ENCODE measurements at regions not wholly inside any gene's neighbourhood (a gene's known extent, or its start where the extent isn't known, plus 50 kb on each side); places are given as distances from the start of the nearest gene placed in this dataset.

DNA sequence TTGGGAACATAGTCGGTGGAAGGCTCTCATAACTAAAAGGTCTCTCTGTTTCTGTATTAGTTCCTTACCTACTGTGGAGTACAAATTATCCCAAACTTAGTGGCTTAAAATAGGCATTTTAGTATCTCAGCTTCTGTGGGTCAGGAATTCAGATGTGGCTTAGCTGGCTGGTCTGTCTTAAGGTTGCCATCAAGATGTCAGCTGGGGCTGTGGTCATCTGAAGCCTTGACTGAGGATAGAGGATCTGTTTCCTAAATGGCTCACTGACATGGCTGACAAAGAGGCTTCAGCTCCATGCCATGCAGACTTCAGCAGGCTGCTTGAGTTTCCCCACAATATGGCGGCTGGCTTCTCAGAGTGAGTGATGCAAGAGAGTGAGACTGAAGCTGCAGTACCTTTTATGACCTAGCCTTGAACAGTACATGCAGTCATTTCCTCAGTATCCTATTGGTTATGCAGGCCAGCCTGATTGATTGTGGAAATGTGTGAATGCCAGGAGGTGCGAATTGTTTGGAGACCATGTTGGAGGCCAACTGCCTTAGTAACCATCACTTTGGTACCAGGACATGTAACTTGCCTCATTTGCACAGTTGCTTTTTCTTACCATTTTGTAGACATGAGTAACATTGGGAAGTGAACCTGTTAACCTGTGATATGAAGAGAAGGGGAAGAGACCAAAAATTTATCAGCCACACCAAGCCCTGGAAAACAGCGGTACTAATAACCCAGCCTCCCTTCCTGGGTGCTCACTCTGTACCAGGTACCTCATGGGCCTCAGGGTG, 152.8 kb upstream of the IER5L start:
- DNase-seq (ENCODE audit: low read depth in 2 of 2) = no peak

DNA sequence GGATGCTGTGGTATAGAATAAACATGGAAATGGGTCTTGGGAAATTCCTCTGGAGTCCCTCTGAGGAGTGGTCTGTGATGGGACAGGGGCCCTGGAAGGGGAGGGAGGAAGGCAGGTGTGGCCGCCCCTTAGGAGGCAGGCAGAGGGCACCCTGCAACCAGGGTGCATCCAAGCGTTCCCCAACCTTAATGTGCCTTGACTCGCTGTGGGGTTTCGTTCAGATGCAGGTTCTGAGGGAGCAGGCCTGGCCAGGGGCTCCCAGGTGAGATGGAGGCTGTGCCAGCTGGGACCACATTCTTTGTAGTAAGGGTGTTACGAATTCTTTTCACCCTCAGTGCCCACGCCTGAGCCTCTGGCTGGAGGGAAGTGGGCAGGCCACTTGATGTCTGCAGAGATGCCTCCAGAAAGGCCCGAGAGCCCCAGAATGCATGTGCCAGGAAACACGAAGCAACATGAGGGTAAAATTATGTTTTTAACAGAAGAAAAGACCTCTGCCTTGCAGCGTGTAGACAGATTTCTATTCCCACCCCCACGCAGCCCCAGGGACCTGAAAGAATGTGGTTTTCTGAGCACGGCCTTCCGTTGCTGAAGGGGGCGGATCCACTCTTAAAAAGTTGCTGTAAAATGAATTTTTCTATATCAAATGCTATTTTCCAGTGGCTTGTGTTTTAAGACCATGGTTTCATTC, 150.4 kb upstream of the IER5L start:
- no peak for DNase-seq (ENCODE audit: low read depth in 2 of 2)

DNA sequence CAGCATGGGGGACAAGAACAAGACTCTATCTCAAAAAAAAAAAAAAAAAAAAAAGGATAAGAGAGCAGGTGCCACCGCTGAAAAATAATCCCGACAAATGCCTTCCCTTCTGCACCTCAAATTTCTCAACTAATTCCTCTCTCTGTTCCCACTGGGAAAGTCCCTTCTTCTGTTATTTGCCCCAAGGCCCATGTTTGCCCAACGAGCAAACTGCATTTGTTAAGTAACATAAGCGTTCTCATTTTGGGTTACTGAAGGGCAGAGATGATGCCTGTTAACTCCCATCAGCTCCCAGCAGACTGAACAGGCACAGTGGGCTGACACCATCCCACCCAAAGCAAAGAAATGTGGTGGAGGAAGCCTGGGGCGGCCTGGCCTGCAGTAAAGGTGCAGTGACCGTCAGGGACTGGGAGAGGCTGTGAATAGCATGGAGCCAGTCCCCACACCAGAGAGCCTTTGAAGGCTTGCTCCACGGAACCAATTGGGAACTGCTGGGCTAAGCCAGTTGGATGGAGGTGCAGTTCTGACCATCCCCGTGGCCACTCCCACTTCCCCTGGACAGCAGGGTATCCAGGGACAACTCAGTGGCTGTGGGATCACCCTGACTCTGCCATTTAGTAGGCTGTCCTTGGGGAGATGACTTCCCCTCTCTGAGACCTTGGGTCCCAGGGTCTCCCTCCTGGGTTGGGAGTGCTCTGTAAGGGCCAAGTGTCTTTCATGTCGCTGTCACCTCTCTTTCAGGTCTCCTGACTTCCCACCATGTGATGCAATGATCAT, 149.7 kb upstream of the IER5L start:
- DNase-seq (ENCODE audit: low read depth in 2 of 2) = no peak

DNA sequence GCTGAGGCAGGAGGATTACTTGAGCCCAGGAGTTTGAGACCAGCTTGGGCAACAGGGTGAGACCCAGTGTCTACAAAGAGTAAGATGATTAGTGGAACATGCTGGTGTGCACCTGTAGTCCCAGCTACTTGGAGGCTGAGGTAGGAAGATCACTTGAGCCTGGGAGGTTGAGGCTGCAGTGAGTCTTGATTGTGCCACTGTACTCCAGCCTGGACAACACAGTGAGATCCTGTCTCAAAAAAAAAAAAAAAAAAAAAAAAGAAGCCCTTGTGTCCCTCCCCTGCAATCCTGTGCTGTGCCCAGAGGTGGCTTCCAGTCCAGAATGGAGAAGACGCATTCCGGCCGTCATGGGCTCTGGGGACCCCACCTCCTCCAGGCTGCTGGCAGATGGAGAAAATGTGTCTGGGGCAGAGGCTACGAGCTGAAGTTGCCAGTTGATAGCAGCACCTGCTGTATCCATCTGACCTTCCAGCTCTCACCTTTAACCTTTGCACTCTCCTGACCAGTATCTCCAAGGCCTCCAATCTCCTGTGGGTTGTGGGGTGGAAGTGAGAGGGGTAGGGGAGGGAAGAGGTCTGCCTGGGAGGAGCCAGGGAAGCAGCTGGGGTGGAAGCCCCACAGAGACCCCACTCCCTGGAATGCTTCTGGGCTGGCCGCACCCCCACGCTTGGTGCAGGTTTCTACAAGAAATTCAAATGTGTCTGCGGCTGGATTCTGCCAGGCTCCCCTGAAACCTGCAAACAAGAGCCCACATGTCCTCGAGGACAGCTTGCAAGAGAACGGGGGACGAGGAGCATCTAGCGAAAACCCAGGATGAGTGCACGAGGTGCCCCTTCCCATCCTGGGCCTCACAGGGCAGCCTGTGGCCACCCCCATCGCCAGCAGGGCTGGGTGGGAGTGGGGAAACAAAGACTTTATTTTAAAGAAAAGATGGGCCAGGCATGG, 148.3 kb upstream of the IER5L start:
- DNase-seq (ENCODE audit: low read depth in 2 of 2) = no peak

DNA sequence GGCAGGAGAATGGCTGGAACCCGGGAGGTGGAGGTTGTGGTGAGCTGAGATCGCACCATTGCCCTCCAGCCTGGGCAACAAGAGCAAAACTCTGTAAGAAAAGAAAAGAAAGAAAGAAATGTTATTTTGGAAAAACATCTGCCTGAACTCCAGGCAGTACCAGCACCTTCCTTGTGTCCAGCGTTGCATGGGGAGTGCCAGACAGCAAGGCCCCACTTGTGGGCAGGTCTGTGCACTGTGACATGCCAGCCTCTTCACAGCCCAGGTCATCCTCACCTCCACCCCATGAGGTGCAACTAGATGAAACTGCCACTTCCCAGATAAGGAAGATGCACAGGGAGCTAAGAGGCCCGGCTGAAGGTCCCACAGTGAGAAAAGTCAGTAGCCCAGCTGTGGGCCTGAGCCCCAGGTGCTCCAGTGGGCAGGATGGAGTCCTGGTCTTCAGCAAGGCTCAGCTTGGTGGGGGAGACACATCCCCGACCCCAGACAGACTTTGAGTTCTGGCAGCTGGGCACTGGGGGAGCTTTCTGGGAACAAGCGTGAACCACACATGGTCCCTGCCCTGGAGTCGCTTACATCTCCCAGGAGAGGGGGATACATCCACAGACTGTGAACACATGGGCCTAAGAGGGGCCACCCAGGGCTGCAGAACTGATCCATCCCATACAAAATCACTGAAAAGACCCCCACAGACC, 146.9 kb upstream of the IER5L start:
- DNase-seq (ENCODE audit: low read depth in 2 of 2) = no peak

DNA sequence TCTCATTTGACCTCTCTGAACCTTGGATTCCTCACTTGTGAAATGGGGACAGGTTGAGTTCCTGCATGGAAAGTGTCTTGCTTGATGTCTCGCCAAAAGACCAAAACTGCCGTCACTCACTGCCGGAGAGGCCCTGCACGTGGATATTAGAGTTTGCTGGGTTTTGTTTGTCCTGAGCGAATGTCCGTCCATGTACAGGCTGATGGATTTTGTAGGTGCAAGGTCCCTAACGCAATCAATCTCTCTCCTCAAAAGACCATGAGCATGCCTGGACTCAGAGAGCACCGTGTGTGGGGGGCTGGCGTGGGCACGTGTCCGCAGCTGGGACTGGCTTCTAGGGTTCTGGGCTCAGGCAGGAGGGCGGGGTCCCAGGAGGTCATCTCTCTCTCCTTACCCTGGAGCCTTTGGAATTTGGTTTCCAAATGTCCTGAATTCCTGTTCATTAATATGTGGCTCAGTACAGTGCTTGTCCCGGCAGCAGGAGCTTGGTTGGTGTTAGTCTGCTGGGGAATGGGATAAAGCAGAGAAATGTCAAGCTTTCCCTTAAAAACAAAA, 146.0 kb upstream of the IER5L start:
- DNase-seq (ENCODE audit: low read depth in 2 of 2) = no peak

DNA sequence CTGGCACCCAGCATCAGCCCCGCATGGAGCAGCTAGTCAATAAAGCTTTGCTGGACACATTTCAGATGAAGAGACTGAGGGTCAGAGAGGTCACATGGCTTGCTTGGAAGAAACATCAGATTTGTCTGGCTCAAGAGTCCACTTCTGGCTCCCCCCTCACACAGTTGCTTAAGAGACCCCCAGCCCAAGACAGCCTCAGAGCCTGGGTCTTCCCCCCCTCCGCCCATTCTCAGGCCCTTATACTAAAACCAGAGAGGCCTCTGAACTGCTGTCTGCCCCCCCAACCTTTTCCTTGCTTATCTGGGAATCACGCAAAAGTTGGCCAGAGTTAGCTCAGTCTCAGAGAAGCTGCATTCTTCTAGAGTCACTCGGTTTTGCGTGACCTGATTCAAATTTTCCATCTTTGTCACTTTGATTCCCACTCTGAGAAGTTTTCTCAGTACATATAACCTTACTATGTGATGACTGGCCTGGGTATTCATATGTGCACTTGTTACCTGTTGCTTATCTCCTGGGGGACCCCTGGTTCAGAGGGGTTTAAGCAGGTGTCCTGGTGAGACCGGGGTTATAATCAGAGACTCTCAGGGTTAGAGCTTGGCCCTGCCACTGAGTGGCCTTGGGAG, 145.4 kb upstream of the IER5L start:
- no peak for DNase-seq (ENCODE audit: low read depth in 2 of 2)

DNA sequence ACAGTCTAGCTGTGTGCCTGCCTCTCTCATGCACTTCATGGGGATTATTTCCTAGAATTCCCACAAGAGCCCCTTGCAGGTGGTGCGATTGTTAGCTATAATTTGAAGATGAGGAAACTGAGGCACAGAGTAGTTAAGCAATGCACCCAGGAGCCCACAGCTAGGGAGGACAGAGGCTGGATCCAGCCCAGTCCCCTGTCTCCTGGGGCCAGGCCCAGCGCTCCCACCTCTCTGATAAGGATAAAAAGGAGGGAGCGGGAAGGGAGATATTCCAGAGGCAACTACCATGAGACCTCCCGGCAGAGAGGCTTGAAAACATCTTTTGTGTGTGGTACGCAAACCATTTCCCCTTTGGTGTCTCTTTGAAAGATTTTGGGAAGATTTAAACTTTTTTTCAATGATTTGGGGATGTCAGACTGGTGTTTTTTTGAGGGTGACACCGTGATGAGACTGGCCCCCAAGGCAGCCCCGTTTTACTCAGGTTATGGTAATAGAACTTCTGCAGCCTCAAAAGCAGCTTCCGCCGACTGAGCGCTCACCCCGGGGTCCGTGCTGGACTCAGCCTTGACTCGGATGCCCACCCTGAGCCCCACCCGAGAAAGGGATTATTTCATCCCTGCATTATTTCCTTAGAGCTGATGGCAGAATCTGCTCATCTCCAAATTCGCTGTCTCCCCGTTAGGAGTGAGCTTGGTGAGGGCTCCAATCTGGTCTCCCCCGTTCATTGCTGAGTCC, 144.7 kb upstream of the IER5L start:
- no peak for DNase-seq (ENCODE audit: low read depth in 2 of 2)

DNA sequence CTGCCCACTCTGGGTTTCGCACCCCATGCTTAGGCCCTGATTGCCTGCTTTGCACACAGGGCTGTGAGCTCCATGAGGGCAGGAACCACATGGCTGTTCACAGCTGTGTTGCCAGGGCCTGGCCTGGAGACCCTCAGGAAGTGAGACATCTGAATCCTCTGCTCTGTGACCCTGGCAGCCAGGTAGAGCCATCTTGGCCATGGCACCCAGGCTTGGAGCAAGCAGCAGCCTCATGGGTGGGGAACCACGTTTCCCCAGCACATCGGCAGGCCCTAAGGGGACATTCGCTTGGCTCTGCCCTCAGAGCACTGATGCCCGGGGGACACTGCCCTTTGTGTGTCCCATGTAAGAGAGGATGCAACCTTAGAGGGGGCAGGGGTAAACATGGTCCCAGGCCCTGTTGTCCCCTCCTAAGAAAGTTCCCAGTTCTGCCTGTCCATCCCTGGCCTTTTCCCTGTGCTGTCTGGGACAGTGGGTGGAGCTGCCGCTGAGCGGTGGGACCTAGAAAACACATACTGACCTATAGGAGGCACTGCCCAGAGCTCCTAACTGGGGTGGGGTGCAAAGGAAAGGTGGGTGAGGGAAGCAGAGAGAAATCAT, 144.1 kb upstream of the IER5L start:
- DNase-seq (ENCODE audit: low read depth in 2 of 2) = no peak

DNA sequence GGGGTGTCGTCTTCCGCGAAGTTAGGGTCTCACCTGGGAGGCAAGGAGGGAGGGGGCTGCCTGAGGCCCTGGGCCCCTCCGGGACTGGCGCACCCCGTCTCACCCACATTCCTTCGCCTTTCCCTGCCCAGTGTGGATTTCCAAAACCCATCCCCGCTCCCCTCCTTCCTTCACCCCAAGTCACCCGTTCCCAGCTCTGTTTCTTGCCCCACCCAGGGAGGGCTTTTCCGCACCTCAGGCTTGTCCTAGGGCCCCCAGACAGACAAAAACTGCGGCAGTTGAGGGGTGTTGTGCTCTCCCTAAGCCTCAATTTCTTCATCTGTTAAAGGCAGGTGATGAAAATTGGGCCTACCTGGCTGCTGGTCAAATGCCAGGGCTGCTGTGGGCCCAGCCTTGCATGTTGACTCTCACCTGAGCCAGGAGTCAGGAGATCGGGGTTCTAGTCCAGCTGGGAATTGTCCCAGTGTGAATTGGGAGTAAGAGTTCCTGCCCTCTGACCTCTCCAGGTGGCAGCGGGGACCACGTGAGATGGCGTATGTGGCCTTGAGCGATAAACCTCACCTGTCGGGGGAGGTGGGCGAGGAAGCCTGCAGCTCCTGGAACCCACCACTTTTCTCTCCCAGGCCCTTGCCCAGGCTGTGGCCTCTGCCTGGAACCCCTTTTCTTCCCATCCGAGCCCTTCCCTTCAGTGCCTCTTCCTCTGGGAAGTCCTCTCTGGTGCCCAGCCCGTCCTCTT, 143.4 kb upstream of the IER5L start:
- DNase-seq (ENCODE audit: low read depth in 2 of 2) = no peak

DNA sequence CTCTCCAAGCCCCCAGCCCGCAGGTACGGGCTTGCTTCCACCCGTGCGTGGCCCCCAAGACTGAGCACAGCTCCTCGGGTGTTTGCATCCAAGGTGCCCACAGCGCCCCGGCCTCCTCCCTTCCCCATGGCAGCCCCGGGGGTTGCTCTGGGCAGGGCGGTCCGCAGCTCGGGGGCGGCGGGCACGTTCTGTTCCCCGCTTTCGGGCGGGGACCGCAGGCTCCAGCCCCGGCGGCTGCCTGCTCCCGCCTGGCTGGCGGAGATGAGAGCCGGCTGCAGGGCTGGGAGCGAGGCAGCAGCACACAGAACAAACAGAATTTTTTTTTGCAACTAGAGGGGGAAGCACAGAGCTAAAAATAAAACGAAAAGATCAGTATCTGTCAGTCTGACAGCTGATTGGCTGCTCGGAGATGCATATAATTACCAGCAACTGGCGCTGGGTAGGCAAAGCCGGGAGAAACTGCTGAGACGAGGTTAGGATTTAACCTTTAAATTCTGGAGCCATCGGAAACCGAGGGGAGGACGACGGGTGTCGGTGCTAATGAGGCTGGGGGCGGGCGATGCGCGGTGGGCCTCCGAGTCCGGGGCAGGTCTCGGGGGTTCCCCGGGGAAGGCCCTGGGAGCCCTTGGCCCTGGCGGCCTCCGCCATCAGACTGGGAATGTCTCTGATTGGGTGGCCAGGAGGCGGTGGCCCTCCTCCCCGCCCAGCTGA, 142.7 kb upstream of the IER5L start:
- peak; percentile 84 to 86 for DNase-seq (ENCODE audit: low read depth in 2 of 2)

DNA sequence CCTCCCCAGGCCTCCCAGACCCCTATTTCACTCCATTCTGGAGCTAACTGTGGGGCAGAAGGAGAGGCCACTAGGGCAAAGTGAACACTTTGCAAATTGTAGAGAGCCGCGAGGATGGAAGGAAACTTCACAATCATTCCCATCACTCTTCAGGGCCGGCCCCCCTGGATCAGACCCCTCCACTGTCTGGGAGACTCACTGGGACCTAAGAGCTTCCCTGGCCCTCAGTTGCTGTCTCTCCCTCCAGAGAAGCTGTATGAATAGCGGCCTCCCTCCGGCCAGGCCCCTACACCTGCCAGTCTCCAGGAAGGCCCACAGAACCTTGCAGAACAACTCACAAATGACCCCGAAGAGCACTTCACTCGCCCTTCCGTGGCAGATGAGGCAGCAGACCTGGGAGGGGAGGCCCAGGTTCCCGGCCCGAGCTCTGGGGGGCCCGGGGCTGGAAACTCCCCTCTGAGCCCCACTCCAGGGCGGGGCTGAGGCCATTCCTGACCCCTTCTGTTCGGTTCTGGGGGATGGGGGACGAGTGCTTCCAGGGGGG, 141.9 kb upstream of the IER5L start:
- DNase-seq (ENCODE audit: low read depth in 2 of 2) = no peak

DNA sequence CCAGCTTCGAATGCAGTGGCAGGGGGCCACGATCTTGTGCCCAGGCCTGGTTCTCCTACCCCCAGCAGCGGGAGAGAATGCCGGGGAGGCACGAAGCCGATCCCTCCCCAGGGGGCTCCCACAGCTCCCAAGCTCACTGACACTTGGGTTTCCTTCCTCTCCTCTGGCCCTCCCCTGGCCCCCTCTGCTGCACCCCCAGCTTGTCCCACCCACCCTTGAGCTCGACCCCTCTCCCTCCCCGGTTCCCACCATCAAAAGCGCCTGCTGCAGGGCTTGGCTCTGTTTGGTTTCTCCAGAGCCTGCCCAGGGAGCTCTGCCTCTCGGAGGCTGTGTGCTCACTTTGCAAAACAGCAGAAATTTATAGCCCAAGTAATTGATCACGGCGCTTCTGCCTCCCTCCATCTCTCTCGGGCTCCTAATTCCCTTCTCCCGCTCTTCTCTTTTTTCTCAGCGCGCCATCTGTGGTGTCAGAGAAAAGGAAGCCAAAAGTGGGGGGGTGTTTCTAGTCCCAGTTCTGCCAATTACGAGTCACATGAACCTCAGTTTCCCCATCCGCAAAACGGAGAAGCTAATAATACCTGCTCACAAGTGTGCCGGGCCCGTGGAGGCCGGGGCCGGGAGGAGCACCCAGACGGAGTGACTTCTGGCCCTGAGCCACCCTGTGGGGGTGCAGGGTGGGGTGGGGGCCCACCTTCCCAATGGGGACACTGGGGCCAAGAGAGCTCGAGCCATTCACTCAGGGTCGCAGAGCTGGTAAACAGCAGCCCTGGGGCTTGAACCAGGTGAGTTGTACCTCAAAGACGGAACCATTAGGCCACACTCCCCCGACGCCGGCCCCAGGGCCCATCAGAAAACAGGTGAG, 141.2 kb upstream of the IER5L start:
- DNase-seq (ENCODE audit: low read depth in 2 of 2) = no peak

DNA sequence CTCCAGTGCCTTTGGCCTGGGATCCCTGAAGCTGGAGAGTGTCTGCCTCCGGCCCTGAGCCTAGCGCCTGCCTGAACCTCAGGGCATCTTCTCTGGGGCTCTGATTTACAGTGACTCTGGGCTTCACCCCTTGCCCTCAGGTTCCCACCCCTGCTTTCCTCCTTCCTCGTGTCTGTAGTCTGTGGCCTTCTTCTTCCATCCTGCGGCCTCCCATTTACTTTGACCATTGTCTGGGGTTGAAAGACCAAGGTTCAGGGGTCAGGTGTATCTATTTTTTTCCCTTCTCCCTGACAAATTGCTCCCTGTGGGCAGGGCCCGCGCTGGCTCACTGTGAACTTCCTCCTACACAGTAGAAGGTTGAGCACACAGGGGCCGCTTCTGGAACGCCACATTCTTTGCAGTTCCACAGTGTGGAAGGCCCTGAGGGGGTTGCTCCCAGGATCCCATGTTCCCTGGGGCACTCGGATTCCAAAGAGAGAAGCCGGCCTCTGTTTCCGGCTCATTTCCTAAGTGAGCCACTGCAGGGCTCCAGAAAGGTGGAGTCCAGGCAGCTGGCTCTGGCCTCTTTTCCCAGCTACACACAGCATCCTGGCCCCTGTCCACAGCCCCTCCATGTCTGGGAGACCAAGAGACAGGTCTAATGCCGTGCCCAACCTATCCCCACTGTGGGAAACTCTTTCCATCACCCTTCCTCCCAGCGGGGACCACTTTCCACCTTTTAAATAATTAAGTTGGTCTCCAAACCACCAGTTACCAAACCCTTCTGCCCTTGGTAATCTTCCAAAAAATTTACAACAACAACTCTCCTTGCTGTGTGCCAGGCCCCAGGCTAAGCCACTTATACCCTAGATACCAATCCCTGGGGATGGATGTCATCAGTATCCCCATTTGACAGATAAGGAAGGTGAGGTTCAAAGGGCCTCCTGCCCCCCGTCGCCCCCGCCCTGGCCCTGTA, 140.3 kb upstream of the IER5L start:
- DNase-seq (ENCODE audit: low read depth in 2 of 2) = no peak

All from fibroblast of skin of left quadriceps (primary cell).